GM19240 (cell line): ENCODE measurements at regions not wholly inside any gene's neighbourhood (a gene's known extent, or its start where the extent isn't known, plus 50 kb on each side); places are given as distances from the start of the nearest gene placed in this dataset.

Experiments used
- DNase-seq: peaks from one replicate; pipeline ENCODE4 v3.0.0; 2011; ENCODE audit warnings: low spot score; ENCODE audit not compliant: insufficient read length

GRCh38 chr7:52498366-52498765 lies 537.1 kb upstream of the POM121L12 start:
- DNase-seq = no peak

GRCh38 chr7:52486267-52486666 lies 549.2 kb upstream of the POM121L12 start:
- no peak for DNase-seq

- DNase-seq = no peak
These were observed 553.4 kb upstream of the POM121L12 start for GRCh38 chr7:52482076-52482475.

- DNase-seq = no peak
These were observed 553.9 kb upstream of the POM121L12 start for GRCh38 chr7:52481571-52481970.

GRCh38 chr7:52479990-52480389 lies 555.4 kb upstream of the POM121L12 start:
- no peak for DNase-seq

GRCh38 chr7:52475001-52475582 lies 560.3 kb upstream of the POM121L12 start:
- DNase-seq = no peak

GRCh38 chr7:52473756-52474155 lies 561.7 kb upstream of the POM121L12 start:
- DNase-seq = no peak

- no peak for DNase-seq
These were observed 563.3 kb upstream of the POM121L12 start for GRCh38 chr7:52472006-52472620.

GRCh38 chr7:52465216-52465615 lies 570.2 kb upstream of the POM121L12 start:
- DNase-seq = no peak

GRCh38 chr7:52463341-52463740 lies 572.1 kb upstream of the POM121L12 start:
- DNase-seq = no peak

GRCh38 chr7:52462474-52462873 lies 573.0 kb upstream of the POM121L12 start:
- no peak for DNase-seq

GRCh38 chr7:52455571-52455970 lies 579.9 kb upstream of the POM121L12 start:
- no peak for DNase-seq

- no peak for DNase-seq
These were observed 584.6 kb upstream of the POM121L12 start for GRCh38 chr7:52450816-52451215.

- DNase-seq = no peak
These were observed 587.8 kb upstream of the POM121L12 start for GRCh38 chr7:52447581-52448180.

- no peak for DNase-seq
These were observed 599.2 kb upstream of the POM121L12 start for GRCh38 chr7:52436278-52436677.

- no peak for DNase-seq
These were observed 604.2 kb upstream of the POM121L12 start for GRCh38 chr7:52431082-52431815.

- DNase-seq = no peak
These were observed 612.2 kb upstream of the POM121L12 start for GRCh38 chr7:52423251-52423650.

GRCh38 chr7:52413051-52413450 lies 622.4 kb upstream of the POM121L12 start:
- no peak for DNase-seq

- no peak for DNase-seq
These were observed 625.4 kb upstream of the POM121L12 start for GRCh38 chr7:52410032-52410431.

- no peak for DNase-seq
These were observed 628.6 kb upstream of the POM121L12 start for GRCh38 chr7:52406808-52407207.

GRCh38 chr7:52382731-52383130 lies 652.7 kb upstream of the POM121L12 start:
- no peak for DNase-seq

- DNase-seq = no peak
These were observed 665.5 kb upstream of the POM121L12 start for GRCh38 chr7:52369922-52370321.
